HCT116 (cell line): ENCODE measurements at regions not wholly inside any gene's neighbourhood (a gene's known extent, or its start where the extent isn't known, plus 50 kb on each side); places are given as distances from the start of the nearest gene placed in this dataset.

Experiments
- ATAC-seq: fragments of 200-7000 bp; cut with Tn5 transposase; 2 replicates; pipeline ENCODE4 v1.9.1; 2020; ENCODE audit warnings: mild to moderate bottlenecking, moderate library complexity
- BruUV-seq: library from RNA; stranded (reverse); fragments of 400-500 nt; replicated peaks from 2 replicates; lab custom pipeline; 2021; lab: Mats Ljungman, UMichigan
- CTCF ChIA-PET: fragments of 300-600 bp; sonication (Branson Sonifier 250); formaldehyde crosslinking; loops from one replicate; lab custom pipeline; 2021; ENCODE audit warnings: antibody characterized with exemption; lab: Charles Lee
- POLR2A ChIA-PET: fragments of 300-600, 350-600 bp; sonication (Branson Sonifier 250); formaldehyde crosslinking; loops from one replicate; lab custom pipeline; 2021; ENCODE audit warnings: antibody characterized with exemption; lab: Charles Lee
- RAD21 ChIA-PET, 2 experiments: fragments of 300-600 bp; sonication (Branson Sonifier 250); formaldehyde crosslinking; loops; one replicate each; lab custom pipeline; 2023; ENCODE audit warnings: low total read pairs in 2 of 2; ENCODE audit not compliant: uncharacterized antibody in 2 of 2, unreplicated experiment in 2 of 2, low non-redundant PET in 1 of 2; lab: Charles Lee
- DNase-seq: peaks from one replicate; pipeline ENCODE4 v3.0.0-alpha.2; 2010; ENCODE audit warnings: low read depth, low spot score
- H2AFZ ChIP-seq: fragments of 200-600 bp; shearing (Covaris generic), sonication (generic); 2 replicates; pipeline ENCODE4 v1.6.1; 2017; ENCODE audit warnings: low read depth, mixed run types, mixed read lengths, antibody characterized with exemption, low read length; ENCODE audit not compliant: poor library complexity, severe bottlenecking
- H3K27ac ChIP-seq: 2 replicates; pipeline ENCODE4 v1.5.1; 2012; ENCODE audit warnings: low read depth, low read length
- H3K27me3 ChIP-seq: fragments of 200-600 bp; sonication (generic); 2 replicates; pipeline ENCODE4 v1.6.1; 2016; ENCODE audit warnings: mixed run types, low read length, mixed read lengths; ENCODE audit not compliant: insufficient read depth
- H3K36me3 ChIP-seq, 2 experiments: fragments of 200-500 bp in 1 of 2; fragments of 200-600 bp in 1 of 2; sonication (Bioruptor generic) in 1 of 2; sonication (generic) in 1 of 2; 2 replicates each; pipeline versions ENCODE4 v1.5.1 to v1.6.1; 2014 to 2016; ENCODE audit warnings: low read length in 2 of 2, inconsistent platforms in 1 of 2, mixed read lengths in 1 of 2, mixed run types in 1 of 2; ENCODE audit not compliant: insufficient read depth in 2 of 2, control insufficient read depth in 1 of 2
- H3K4me1 ChIP-seq, 2 experiments: fragments of 200-600 bp in 1 of 2; sonication (generic) in 1 of 2; 2 replicates each; pipeline versions ENCODE4 v1.5.1 to v1.6.1; 2012 to 2017; ENCODE audit warnings: low read length in 2 of 2, inconsistent platforms in 1 of 2, mild to moderate bottlenecking in 1 of 2, mixed read lengths in 1 of 2, mixed run types in 1 of 2, moderate library complexity in 1 of 2; ENCODE audit not compliant: insufficient read depth in 2 of 2, control insufficient read depth in 1 of 2
- H3K4me2 ChIP-seq: fragments of 200-600 bp; sonication (generic); 2 replicates; pipeline ENCODE4 v1.6.1; 2017; ENCODE audit warnings: mixed run types, low read length, mixed read lengths
- H3K4me3 ChIP-seq, 2 experiments: fragments of 200-600 bp in 1 of 2; sonication (generic) in 1 of 2; replicated peaks in 1 of 2; 2 replicates each; pipeline ENCODE4 v1.5.1; 2011 to 2016; ENCODE audit warnings: low read length in 2 of 2, control low read depth in 1 of 2, low read depth in 1 of 2, mild to moderate bottlenecking in 1 of 2, mixed read lengths in 1 of 2, mixed run types in 1 of 2
- H3K79me2 ChIP-seq: fragments of 200-600 bp; sonication (generic); 2 replicates; pipeline ENCODE4 v1.6.1; 2017; ENCODE audit warnings: mild to moderate bottlenecking, mixed run types, low read length, moderate library complexity, mixed read lengths; ENCODE audit not compliant: insufficient read depth
- H3K9ac ChIP-seq: fragments of 200-600 bp; sonication (generic); 2 replicates; pipeline ENCODE4 v1.6.1; 2016; ENCODE audit warnings: low read length, mixed read lengths
- H3K9me2 ChIP-seq: fragments of 200-600 bp; sonication (generic), shearing (Covaris generic); 2 replicates; pipeline ENCODE4 v1.6.1; 2017; ENCODE audit warnings: mixed run types, mild to moderate bottlenecking, moderate library complexity; ENCODE audit not compliant: insufficient read depth
- H3K9me3 ChIP-seq, 2 experiments: fragments of 200-500 bp in 1 of 2; fragments of 200-600 bp in 1 of 2; sonication (Bioruptor generic) in 1 of 2; sonication (generic) in 1 of 2; 2 replicates each; pipeline ENCODE4 v1.6.1; 2014 to 2017; ENCODE audit warnings: low read length in 2 of 2, mixed read lengths in 2 of 2, inconsistent platforms in 1 of 2, low read depth in 1 of 2, mild to moderate bottlenecking in 1 of 2, mixed run types in 1 of 2, moderate library complexity in 1 of 2; ENCODE audit not compliant: control insufficient read depth in 1 of 2, insufficient read depth in 1 of 2
- H4K20me1 ChIP-seq: fragments of 200-600 bp; sonication (generic), shearing (Covaris generic); 2 replicates; pipeline ENCODE4 v1.6.1; 2017; ENCODE audit warnings: mixed run types, mild to moderate bottlenecking, moderate library complexity; ENCODE audit not compliant: insufficient read depth
- ATF3 ChIP-seq: IDR thresholded peaks from 2 replicates; pipeline ENCODE4 v1.6.1; 2012
- CBX3 ChIP-seq: IDR thresholded peaks from 2 replicates; pipeline ENCODE4 v1.6.1; 2012; ENCODE audit warnings: low read depth
- EGR1 ChIP-seq: IDR thresholded peaks from 2 replicates; pipeline ENCODE4 v1.6.1; 2012; ENCODE audit warnings: low read depth
- EZH2 ChIP-seq: fragments of 200-600 bp; sonication (generic); IDR thresholded peaks from 2 replicates; pipeline ENCODE4 v1.6.1; 2017; ENCODE audit warnings: antibody characterized with exemption, mixed run types
- MAX ChIP-seq: IDR thresholded peaks from 2 replicates; pipeline ENCODE4 v1.6.1; 2012
- SIN3A ChIP-seq: IDR thresholded peaks from 2 replicates; pipeline ENCODE4 v1.6.1; 2012; ENCODE audit warnings: low read depth
- SRF ChIP-seq: IDR thresholded peaks from 2 replicates; pipeline ENCODE4 v1.6.1; 2012; ENCODE audit warnings: low read depth
- YY1 ChIP-seq: IDR thresholded peaks from 2 replicates; pipeline ENCODE4 v1.6.1; 2011; ENCODE audit warnings: low read length, low read depth, moderate library complexity, mild to moderate bottlenecking; ENCODE audit not compliant: insufficient replicate concordance; ENCODE audit errors: extremely low read depth
- ZNF274 ChIP-seq: fragments of 200-500 bp; sonication (Bioruptor generic); IDR thresholded peaks from 2 replicates; pipeline ENCODE4 v1.6.1; 2014; ENCODE audit warnings: mild to moderate bottlenecking, low read depth, low read length, inconsistent platforms
- intact Hi-C: fragments of 100-400 bp; cut with micrococcal nuclease; formaldehyde crosslinking; loops from 2 replicates; pipeline ENCODE4 v1.10.0; 2022

- Histone ChIP-seq H3K36me3 (no peaks in the 10 kb centered on the region), H3K4me3 (no peak overlapping the region), H3K27me3 (no peaks in the 10 kb centered on the region), H3K4me1 (no peaks in the 10 kb centered on the region), H4K20me1 (no peaks in the 10 kb centered on the region), H2AFZ (no peak overlapping the region), H3K4me2 (no peak overlapping the region), H3K79me2 (no peaks in the 10 kb centered on the region), H3K9ac (no peak overlapping the region), H3K27ac (no peak overlapping the region), H3K9me3 (no peaks in the 10 kb centered on the region), H3K9me2 (no peaks in the 10 kb centered on the region)
- ChIA-PET CTCF (no interaction called here), RAD21 (no interaction called here), POLR2A (no interaction called here)
- DNase-seq (no peak), ATAC-seq (no peak)
- no TSS peak for BruUV-seq
- intact Hi-C loops: no loop called here
- TF ChIP-seq CBX3 (no peak), SIN3A (no peak), SRF (no peak), EZH2 (no peak), ATF3 (no peak)
These were observed 221.7 kb upstream of the SPRY2 start for GRCh38 chr13:80562433-80563156.

- Histone ChIP-seq H3K9me3 (no peaks in the 10 kb centered on the region), H4K20me1 (no peaks in the 10 kb centered on the region), H3K27me3 (no peaks in the 10 kb centered on the region), H3K79me2 (no peaks in the 10 kb centered on the region), H3K4me2 (no peak overlapping the region), H3K4me1 (no peaks in the 10 kb centered on the region), H2AFZ (no peak overlapping the region), H3K9ac (no peak overlapping the region), H3K36me3 (no peaks in the 10 kb centered on the region), H3K9me2 (no peaks in the 10 kb centered on the region), H3K4me3 (no peak overlapping the region), H3K27ac (no peak overlapping the region)
- no TSS peak for BruUV-seq
- no peak for TF ChIP-seq EGR1
- TF ChIP-seq ZNF274: no peak
- no peak for TF ChIP-seq MAX
- no peak for TF ChIP-seq CBX3
- TF ChIP-seq YY1: no peak
- intact Hi-C loops: no loop called here
- POLR2A ChIA-PET: no interaction called here
- RAD21 ChIA-PET: no interaction called here
- ATAC-seq: no peak
- DNase-seq: no peak
- CTCF ChIA-PET: no interaction called here
These were observed 219.7 kb upstream of the SPRY2 start for GRCh38 chr13:80560609-80561008.
